ENCODE measurements at regions not wholly inside any gene's neighbourhood (a gene's known extent, or its start where the extent isn't known, plus 50 kb on each side); places are given as distances from the start of the nearest gene placed in this dataset.

DNA sequence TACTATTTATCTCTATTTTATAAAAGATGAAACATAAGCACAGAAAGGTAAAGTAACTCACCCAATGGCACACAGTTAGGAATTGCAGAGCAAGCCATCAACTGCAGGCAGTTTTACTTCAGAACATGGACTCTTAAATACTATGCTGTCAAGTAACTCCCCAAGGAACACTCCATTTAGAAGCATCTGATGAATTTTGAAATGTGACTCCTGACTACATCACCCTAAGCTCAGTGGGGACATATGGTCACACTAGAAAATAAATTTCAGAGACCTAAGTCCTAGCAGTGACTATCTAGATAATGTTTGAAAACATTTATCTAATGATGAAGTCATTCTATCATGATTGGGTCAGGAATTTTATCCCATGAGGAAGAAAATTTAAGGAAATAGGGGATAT, 272.8 kb upstream of the ARRDC4 start:
- no peak overlapping the region for H3K4me3 ChIP-seq
- intact Hi-C loops (cut with DNase I): no loop called here
- H3K27ac ChIP-seq: no peak overlapping the region
- DNase-seq: no peak
- peaks cover 0 to 14% (median 0%) of the 10 kb centered on the region in 12 donors for H3K4me1 ChIP-seq
- no peak for ATAC-seq
- H3K9me3 ChIP-seq: no peaks in the 10 kb centered on the region
- no peak for TF ChIP-seq POLR2A (IDR thresholded peaks at IDR 0.05)
- TF ChIP-seq CTCF (IDR thresholded peaks at IDR 0.05): no peak
- no peaks in the 10 kb centered on the region for H3K36me3 ChIP-seq
- no peaks in the 10 kb centered on the region for H3K27me3 ChIP-seq

DNA sequence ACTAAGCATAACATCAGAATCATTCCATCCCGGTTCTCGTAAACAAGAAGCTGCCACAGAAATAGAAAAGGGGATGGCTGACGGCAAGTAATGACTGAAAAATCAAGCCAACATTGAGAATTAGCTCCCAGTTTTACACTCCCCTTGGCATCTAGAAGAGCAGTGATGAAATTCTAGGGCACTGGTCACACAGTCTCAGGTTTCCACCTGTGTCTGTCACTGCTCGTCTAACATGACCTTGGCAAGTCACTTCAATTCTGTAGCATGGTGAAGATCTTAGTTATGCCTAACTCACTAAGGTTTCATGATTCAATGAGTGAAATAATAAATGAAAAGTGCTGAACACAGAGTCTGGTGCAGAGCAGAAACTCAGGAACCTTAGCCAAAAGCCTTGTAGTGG, 272.3 kb upstream of the ARRDC4 start:
- ATAC-seq (no peak), DNase-seq (no peak)
- no peak overlapping the region for H3K27ac ChIP-seq
- H3K27me3 ChIP-seq: no peaks in the 10 kb centered on the region
- H3K36me3 ChIP-seq: no peaks in the 10 kb centered on the region
- no peak for TF ChIP-seq CTCF (IDR thresholded peaks at IDR 0.05)
- TF ChIP-seq POLR2A (IDR thresholded peaks at IDR 0.05): no peak
- no peak overlapping the region for H3K4me3 ChIP-seq
- intact Hi-C loops (cut with DNase I): no loop called here
- H3K4me1 ChIP-seq: peaks cover 0 to 18% (median 0%) of the 10 kb centered on the region in 12 donors
- no peaks in the 10 kb centered on the region for H3K9me3 ChIP-seq
- 82 to 89% (median 85%) methylated on average over 4 of the region's 4 CpGs for WGBS, 4 donors

GRCh38 chr15:97688886-97689285, 271.6 kb upstream of the ARRDC4 start:
- Histone ChIP-seq H3K36me3 (no peaks in the 10 kb centered on the region), H3K27ac (no peak overlapping the region), H3K27me3 (no peaks in the 10 kb centered on the region), H3K4me1 (peaks cover 0 to 18% (median 0%) of the 10 kb centered on the region in 12 donors), H3K4me3 (no peak overlapping the region), H3K9me3 (no peaks in the 10 kb centered on the region)
- 75 to 86% (median 76%) methylated on average over 4 of the region's 4 CpGs for WGBS, 4 donors
- intact Hi-C loops (cut with DNase I): no loop called here
- no peak for ATAC-seq
- TF ChIP-seq POLR2A (IDR thresholded peaks at IDR 0.05): no peak
- TF ChIP-seq CTCF (IDR thresholded peaks at IDR 0.05): no peak
- no peak for DNase-seq

GRCh38 chr15:97691078-97691477, 269.4 kb upstream of the ARRDC4 start:
- Histone ChIP-seq H3K27ac (no peak overlapping the region), H3K36me3 (no peaks in the 10 kb centered on the region), H3K4me1 (peaks cover 0 to 18% (median 0%) of the 10 kb centered on the region in 12 donors), H3K4me3 (no peak overlapping the region), H3K27me3 (no peaks in the 10 kb centered on the region), H3K9me3 (no peaks in the 10 kb centered on the region)
- ATAC-seq (no peak), DNase-seq (no peak)
- 64 to 76% (median 73%) methylated on average over 3 of the region's 3 CpGs for WGBS, 4 donors
- intact Hi-C loops (cut with DNase I): loop anchor here in 2 of 10 donors (5.0 to 10.0 kb wide), 2 partner anchors 44 to 166 kb away; no protein-coding TSS in a partner anchor
- no peak for TF ChIP-seq CTCF (IDR thresholded peaks at IDR 0.05)
- no peak for TF ChIP-seq POLR2A (IDR thresholded peaks at IDR 0.05)

Data from heart left ventricle (tissue), 16 donors.